Fibroblast of mammary gland (primary cell): ENCODE measurements at regions not wholly inside any gene's neighbourhood (a gene's known extent, or its start where the extent isn't known, plus 50 kb on each side); places are given as distances from the start of the nearest gene placed in this dataset.

Experiments
- DNase-seq: peaks from one replicate; pipeline ENCODE4 v3.0.0-alpha.2; 2010; ENCODE audit warnings: low read depth
- H3K4me3 ChIP-seq: 2 replicates; pipeline ENCODE4 v1.5.1; 2011; ENCODE audit warnings: low read depth, mild to moderate bottlenecking, low read length, moderate library complexity; ENCODE audit not compliant: control insufficient read depth
- TF ChIP-seq, protein P1 (sequence below): conservative IDR thresholded peaks from 2 replicates; pipeline ENCODE4 v1.5.1; 2011; ENCODE audit warnings: low read depth, low read length, inconsistent platforms; ENCODE audit not compliant: control insufficient read depth, insufficient read depth

DNA sequence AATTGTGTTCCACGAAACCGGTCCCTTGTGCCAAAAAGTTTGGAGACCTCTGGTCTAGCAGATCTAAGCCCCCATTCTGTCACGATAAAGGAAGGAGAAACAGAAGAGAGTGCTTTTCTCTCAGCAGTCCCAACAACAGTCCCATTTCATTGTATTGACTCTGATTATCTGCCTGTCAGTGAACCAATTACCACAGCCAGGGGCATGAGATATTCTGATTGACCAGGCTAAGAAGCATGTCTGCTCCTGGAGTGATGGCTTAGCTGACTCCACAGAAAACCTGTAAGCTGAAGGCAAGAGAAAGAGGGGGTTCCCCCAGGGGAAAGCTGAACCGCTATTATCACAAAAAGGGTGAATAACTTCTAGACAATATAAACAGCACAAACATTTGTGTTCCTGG lies 765.4 kb downstream of the SORCS1 start:
- DNase-seq: no peak
- TF ChIP-seq, protein P1, sequence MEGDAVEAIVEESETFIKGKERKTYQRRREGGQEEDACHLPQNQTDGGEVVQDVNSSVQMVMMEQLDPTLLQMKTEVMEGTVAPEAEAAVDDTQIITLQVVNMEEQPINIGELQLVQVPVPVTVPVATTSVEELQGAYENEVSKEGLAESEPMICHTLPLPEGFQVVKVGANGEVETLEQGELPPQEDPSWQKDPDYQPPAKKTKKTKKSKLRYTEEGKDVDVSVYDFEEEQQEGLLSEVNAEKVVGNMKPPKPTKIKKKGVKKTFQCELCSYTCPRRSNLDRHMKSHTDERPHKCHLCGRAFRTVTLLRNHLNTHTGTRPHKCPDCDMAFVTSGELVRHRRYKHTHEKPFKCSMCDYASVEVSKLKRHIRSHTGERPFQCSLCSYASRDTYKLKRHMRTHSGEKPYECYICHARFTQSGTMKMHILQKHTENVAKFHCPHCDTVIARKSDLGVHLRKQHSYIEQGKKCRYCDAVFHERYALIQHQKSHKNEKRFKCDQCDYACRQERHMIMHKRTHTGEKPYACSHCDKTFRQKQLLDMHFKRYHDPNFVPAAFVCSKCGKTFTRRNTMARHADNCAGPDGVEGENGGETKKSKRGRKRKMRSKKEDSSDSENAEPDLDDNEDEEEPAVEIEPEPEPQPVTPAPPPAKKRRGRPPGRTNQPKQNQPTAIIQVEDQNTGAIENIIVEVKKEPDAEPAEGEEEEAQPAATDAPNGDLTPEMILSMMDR: no peak
- no peak overlapping the region for H3K4me3 ChIP-seq

DNA sequence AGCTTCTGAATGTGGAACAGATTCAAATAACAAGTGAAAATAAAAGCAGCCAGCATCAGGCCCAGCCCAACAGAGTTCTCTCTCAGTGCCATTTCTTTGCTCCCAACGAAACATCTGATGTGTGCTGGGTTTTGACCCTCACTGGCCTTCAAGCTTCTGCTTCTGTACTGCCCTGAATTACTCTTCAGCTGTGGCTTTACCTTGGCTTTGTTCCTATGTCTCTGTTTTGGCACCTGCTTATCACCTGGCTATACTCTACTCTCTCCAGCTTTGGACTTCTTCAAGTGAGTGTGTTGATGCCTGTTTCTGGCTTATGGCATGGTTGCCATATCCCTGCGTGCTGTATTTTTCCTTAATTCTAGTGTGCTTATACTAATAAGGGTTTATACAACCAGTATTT lies 768.3 kb downstream of the SORCS1 start:
- no peak for DNase-seq
- TF ChIP-seq, protein P1: no peak
- H3K4me3 ChIP-seq: no peak overlapping the region

DNA sequence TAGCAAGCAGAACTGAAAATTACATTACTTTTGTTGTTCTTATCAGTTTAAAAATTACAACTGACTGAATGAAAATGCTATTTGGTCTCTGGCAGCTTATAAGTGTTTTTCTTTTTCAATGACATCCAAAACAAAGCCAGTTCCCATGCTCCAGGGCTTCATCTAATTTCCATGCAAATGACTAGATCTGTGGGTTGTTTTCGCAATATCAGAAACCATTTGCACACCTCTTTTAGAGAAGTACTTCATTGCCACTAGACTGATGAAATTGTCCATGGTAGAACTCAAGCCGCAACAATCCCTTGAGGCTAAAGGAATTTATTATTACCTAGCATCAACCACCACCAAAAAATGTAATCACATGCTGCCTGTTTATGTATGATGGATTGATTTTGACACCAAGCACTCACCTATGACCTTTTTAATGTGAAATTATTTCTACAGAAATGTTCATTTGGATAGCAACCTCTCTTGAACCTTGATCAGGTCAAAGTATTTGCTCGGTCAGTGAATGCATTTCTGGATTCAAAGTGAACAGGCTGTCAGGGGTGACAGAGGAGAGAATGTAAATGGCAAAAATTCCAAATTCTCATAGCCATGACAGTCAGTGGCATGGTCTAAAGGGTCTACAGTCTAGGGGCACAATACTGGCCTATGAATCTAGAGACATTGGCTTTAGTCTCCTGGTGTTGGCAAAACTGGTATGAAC lies 769.3 kb downstream of the SORCS1 start:
- peak; percentile 40 for DNase-seq
- TF ChIP-seq, protein P1: no peak
- no peak overlapping the region for H3K4me3 ChIP-seq

DNA sequence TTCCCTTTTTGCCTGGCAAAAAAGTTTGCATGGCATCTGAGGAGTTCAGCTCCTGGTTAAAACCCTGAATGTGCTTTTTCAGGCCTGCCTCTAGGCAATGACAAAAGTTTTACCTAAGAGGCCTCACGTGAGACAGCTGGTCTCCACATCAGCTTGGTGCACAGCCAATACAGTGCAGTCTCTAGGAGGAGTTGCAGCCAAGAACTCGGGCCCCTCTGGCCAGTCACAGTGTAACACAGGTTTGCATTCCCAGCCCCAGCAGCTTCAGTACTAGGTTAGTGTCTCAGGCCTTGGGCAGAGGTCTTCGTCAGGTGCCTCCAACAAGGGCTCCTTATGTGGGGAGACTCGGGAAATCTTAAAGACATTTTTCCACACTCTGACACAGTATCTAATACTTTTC lies 771.7 kb downstream of the SORCS1 start:
- TF ChIP-seq, protein P1: no peak
- DNase-seq: no peak
- no peak overlapping the region for H3K4me3 ChIP-seq

- TF ChIP-seq, protein P1: no peak
- no peak overlapping the region for H3K4me3 ChIP-seq
- DNase-seq: peak; percentile 78
Observed at GRCh38 chr10:106387063-106387462, 777.4 kb downstream of the SORCS1 start.

DNA sequence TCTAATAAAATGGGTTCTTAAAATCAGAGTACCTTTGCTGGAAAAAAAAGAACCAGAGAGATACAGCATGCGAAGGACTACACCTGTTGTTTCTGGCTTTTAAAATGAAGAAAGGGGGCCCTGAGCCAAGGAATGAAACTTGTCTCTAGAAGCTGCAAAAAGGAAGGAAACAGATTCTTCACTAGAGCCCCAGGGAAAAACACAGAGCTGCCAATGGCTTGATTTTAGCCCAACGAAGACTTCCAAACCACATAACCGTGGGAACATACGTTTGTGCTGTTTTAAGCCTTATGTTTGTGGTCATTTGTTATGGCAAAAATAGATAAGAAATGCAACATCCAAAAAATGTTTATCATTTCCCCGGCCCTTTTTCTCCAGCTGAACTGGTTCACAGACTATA lies 780.0 kb downstream of the SORCS1 start:
- DNase-seq: peak; percentile 30
- TF ChIP-seq, protein P1: no peak
- no peak overlapping the region for H3K4me3 ChIP-seq

GRCh38 chr10:106380706-106381105 lies 783.8 kb downstream of the SORCS1 start:
- no peak for DNase-seq
- TF ChIP-seq, protein P1: no peak
- no peak overlapping the region for H3K4me3 ChIP-seq
